Tibial nerve (tissue), 4 donors: ENCODE measurements at regions not wholly inside any gene's neighbourhood (a gene's known extent, or its start where the extent isn't known, plus 50 kb on each side); places are given as distances from the start of the nearest gene placed in this dataset.
A peak's percentile ranks its signal among the peaks of the same experiment; 100 is the strongest.

Experiments used
- DNase-seq, 2 donors: peaks; one replicate each; pipeline ENCODE4 v3.0.0-alpha.2; 2019; ENCODE audit warnings: low spot score in 2 of 2
- H3K27ac ChIP-seq, 4 donors: fragments of 200-600 bp; sonication (generic) in 3 of 4; one replicate each; pipeline ENCODE4 v1.5.1; 2017 to 2019; ENCODE audit warnings: mild to moderate bottlenecking in 1 of 4
- H3K27me3 ChIP-seq, 2 donors: fragments of 200-600 bp; sonication (generic) in 1 of 2; one replicate each; pipeline versions ENCODE4 v1.5.1 to v1.6.0; 2017 to 2019
- H3K36me3 ChIP-seq, 3 donors: fragments of 200-600 bp; sonication (generic); one replicate each; pipeline ENCODE4 v1.5.1; 2018 to 2019
- H3K4me1 ChIP-seq, 4 donors: fragments of 200-600 bp; sonication (generic) in 3 of 4; one replicate each; pipeline ENCODE4 v1.5.1; 2017 to 2019
- H3K4me3 ChIP-seq, 4 donors: fragments of 200-600 bp; sonication (generic) in 3 of 4; one replicate each; pipeline ENCODE4 v1.5.1; 2017 to 2019; ENCODE audit warnings: mild to moderate bottlenecking in 1 of 4, moderate library complexity in 1 of 4
- H3K9me3 ChIP-seq, 4 donors: fragments of 200-600 bp; sonication (generic) in 3 of 4; one replicate each; pipeline ENCODE4 v1.5.1; 2017 to 2019
- EP300 ChIP-seq, 2 donors: sonication (generic); formaldehyde crosslinking; IDR thresholded peaks; one replicate each; pipeline ENCODE4 v1.6.1; 2017; ENCODE audit warnings: antibody characterized with exemption in 2 of 2, mild to moderate bottlenecking in 1 of 2
- POLR2A ChIP-seq, 2 donors: fragments of 450-650 bp; IDR thresholded peaks; one replicate each; pipeline ENCODE4 v1.6.1; 2017; ENCODE audit warnings: antibody characterized with exemption in 2 of 2, mild to moderate bottlenecking in 2 of 2, moderate library complexity in 2 of 2
- WGBS, 2 donors: methylation state at CpG; one replicate each; pipeline ENCODE4 v1.1.5; 2018; 5-methylcytosine and 5-hydroxymethylcytosine counted together
- TF ChIP-seq, protein P1 (sequence below), 5 experiments: fragments of 200-600 bp in 3 of 5; fragments of 450-650 bp in 2 of 5; sonication (generic) in 3 of 5; IDR thresholded peaks; one replicate each; pipeline ENCODE4 v1.5.1; 2016 to 2019; ENCODE audit warnings: antibody characterized with exemption in 5 of 5, mild to moderate bottlenecking in 3 of 5, moderate library complexity in 2 of 5

DNA sequence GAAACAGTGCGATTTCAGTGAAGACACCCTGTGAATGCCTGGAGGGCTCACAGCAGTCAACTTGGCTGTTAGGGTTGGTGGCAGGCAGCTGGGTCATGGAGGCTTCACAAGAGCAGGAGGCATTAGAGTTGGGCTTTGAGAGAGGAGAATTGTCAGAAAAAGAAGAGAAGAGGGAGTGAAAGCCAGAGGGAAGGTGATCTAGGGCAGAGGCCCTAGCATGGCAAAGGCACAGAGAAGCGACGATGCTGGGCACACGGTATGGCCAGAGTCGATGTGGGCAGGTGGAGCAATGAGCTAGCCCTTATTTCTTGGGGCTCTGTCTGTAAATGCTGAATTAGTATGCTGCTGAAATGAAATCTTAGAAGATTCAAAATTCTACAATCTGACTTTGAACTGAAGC is 52.6 kb upstream of the OLFM4 start:
- TF ChIP-seq EP300 (IDR thresholded peaks at IDR 0.05) (no peak), POLR2A (IDR thresholded peaks at IDR 0.05) (no peak)
- H3K4me1 ChIP-seq: peaks cover 0 to 14% (median 0%) of the 10 kb centered on the region in 4 donors
- no peak overlapping the region for H3K4me3 ChIP-seq
- no peaks in the 10 kb centered on the region for H3K27me3 ChIP-seq
- WGBS, 2 donors: 88 to 92% methylated on average over 5 of the region's 5 CpGs
- H3K9me3 ChIP-seq: no peaks in the 10 kb centered on the region
- no peaks in the 10 kb centered on the region for H3K36me3 ChIP-seq
- no peak for DNase-seq
- no peak overlapping the region for H3K27ac ChIP-seq

DNA sequence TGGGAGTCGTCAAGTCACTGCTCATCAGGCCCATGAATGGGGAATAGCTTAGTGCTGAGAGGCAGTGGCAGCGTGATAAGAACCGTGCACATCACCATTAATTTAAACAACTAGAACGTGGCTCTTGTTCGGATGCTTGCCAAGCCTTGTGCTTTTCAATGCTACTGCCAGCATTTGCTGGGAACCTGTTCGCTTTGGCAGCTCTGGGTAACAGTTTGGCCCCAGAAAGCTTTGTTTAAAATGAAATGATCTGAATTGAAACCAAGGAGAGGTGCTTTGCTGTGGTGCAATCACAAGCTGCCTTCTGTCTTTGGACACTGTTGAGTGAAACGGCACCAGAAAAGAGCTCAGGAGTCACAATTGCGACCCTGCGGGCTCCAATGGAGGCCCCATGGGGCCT is 53.5 kb upstream of the OLFM4 start:
- no peak overlapping the region for H3K27ac ChIP-seq
- H3K27me3 ChIP-seq: no peaks in the 10 kb centered on the region
- no peak overlapping the region for H3K4me3 ChIP-seq
- TF ChIP-seq POLR2A (IDR thresholded peaks at IDR 0.05): no peak
- TF ChIP-seq, protein P1, sequence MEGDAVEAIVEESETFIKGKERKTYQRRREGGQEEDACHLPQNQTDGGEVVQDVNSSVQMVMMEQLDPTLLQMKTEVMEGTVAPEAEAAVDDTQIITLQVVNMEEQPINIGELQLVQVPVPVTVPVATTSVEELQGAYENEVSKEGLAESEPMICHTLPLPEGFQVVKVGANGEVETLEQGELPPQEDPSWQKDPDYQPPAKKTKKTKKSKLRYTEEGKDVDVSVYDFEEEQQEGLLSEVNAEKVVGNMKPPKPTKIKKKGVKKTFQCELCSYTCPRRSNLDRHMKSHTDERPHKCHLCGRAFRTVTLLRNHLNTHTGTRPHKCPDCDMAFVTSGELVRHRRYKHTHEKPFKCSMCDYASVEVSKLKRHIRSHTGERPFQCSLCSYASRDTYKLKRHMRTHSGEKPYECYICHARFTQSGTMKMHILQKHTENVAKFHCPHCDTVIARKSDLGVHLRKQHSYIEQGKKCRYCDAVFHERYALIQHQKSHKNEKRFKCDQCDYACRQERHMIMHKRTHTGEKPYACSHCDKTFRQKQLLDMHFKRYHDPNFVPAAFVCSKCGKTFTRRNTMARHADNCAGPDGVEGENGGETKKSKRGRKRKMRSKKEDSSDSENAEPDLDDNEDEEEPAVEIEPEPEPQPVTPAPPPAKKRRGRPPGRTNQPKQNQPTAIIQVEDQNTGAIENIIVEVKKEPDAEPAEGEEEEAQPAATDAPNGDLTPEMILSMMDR (IDR thresholded peaks at IDR 0.05): no peak
- no peak for TF ChIP-seq EP300 (IDR thresholded peaks at IDR 0.05)
- DNase-seq: no peak
- H3K9me3 ChIP-seq: no peaks in the 10 kb centered on the region
- H3K36me3 ChIP-seq: no peaks in the 10 kb centered on the region
- peaks cover 0 to 14% (median 0%) of the 10 kb centered on the region in 4 donors for H3K4me1 ChIP-seq
- WGBS, 2 donors: 81 to 82% methylated on average over 9 of the region's 9 CpGs

- no peaks in the 10 kb centered on the region for H3K36me3 ChIP-seq
- TF ChIP-seq, protein P1 (IDR thresholded peaks at IDR 0.05): no peak
- TF ChIP-seq POLR2A (IDR thresholded peaks at IDR 0.05) (no peak), EP300 (IDR thresholded peaks at IDR 0.05) (no peak)
- no peaks in the 10 kb centered on the region for H3K9me3 ChIP-seq
- WGBS, 2 donors: 88 to 95% methylated on average over 4 of the region's 4 CpGs
- DNase-seq: no peak
- H3K4me1 ChIP-seq: peaks cover 0 to 11% (median 0%) of the 10 kb centered on the region in 4 donors
- no peak overlapping the region for H3K27ac ChIP-seq
- no peak overlapping the region for H3K4me3 ChIP-seq
- H3K27me3 ChIP-seq: no peaks in the 10 kb centered on the region
Measured at GRCh38 chr13:52974711-52975110, 53.9 kb upstream of the OLFM4 start.

GRCh38 chr13:52969373-52969772 is 59.2 kb upstream of the OLFM4 start:
- DNase-seq: no peak
- no peak overlapping the region for H3K4me3 ChIP-seq
- H3K9me3 ChIP-seq: no peaks in the 10 kb centered on the region
- H3K4me1 ChIP-seq: peaks cover 0 to 4% (median 0%) of the 10 kb centered on the region in 4 donors
- TF ChIP-seq EP300 (IDR thresholded peaks at IDR 0.05) (no peak), POLR2A (IDR thresholded peaks at IDR 0.05) (no peak)
- TF ChIP-seq, protein P1 (IDR thresholded peaks at IDR 0.05): no peak
- no peaks in the 10 kb centered on the region for H3K36me3 ChIP-seq
- WGBS, 2 donors: 43 to 51% methylated on average over 4 of the region's 4 CpGs
- no peak overlapping the region for H3K27ac ChIP-seq
- no peaks in the 10 kb centered on the region for H3K27me3 ChIP-seq

DNA sequence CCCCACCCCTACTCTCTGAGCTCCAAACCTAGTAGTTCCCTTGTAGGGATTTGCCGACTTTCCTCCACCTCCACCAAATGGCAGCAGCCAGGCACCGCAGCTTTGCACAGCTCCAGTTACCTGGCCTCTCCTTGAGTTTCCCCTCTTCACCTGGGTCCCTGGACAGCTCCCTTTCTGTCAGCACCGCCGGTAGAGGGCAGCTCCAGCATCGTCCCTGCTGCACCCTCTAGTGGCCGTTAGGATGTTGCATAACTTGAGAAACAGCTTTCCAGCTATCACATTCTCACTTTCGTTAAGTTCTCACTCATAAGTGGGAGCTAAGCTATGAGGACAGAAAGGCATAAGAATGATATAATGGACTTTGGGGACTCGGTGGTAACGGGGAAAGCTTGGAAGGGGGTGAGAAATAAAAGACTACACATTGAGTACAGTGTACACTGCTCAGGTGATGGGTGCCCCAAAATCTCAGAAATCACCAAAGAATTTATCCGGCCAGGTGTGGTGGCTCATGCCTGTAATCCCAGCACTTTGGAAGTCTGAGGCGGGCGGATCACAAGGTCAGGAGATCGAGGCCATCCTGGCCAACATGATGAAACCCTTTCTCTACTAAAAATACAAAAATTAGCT is 60.4 kb upstream of the OLFM4 start:
- Histone ChIP-seq H3K27ac (no peak overlapping the region), H3K36me3 (no peaks in the 10 kb centered on the region), H3K4me3 (no peak overlapping the region), H3K27me3 (no peaks in the 10 kb centered on the region), H3K9me3 (no peaks in the 10 kb centered on the region), H3K4me1 (peaks cover 0 to 4% (median 0%) of the 10 kb centered on the region in 4 donors)
- no peak for TF ChIP-seq POLR2A (IDR thresholded peaks at IDR 0.05)
- TF ChIP-seq EP300 (IDR thresholded peaks at IDR 0.05): peak in 1 of 2 donors; percentile 11
- TF ChIP-seq, protein P1 (IDR thresholded peaks at IDR 0.05): peak; percentile 68 to 83 (median 81)
- 25 to 26% methylated on average over 13 of the region's 13 CpGs for WGBS, 2 donors
- DNase-seq: peak; percentile 59 to 78
